H1 (cell line): ENCODE measurements at regions not wholly inside any gene's neighbourhood (a gene's known extent, or its start where the extent isn't known, plus 50 kb on each side); places are given as distances from the start of the nearest gene placed in this dataset.

Source experiments
- CTCF ChIA-PET: fragments of 300-600 bp; sonication (Branson Sonifier 250); formaldehyde crosslinking; loops from one replicate; lab custom pipeline; 2021; ENCODE audit not compliant: partially characterized antibody; lab: Charles Lee
- POLR2A ChIA-PET: fragments of 300-600 bp; sonication (Branson Sonifier 250); formaldehyde crosslinking; loops from one replicate; lab custom pipeline; 2021; ENCODE audit warnings: inconsistent platforms; ENCODE audit not compliant: partially characterized antibody; lab: Charles Lee
- DNase-seq, 2 experiments: peaks; one replicate each; pipeline versions ENCODE4 v3.0.0 to v3.0.0-alpha.2; 2010 to 2022; ENCODE audit warnings: low spot score in 2 of 2, low read depth in 1 of 2, mixed read lengths in 1 of 2
- FAIRE-seq: peaks from 2 replicates; lab custom pipeline; 2011; peaks lifted over from hg19 to GRCh38; lab: Jason Lieb, UNC
- H2AFZ ChIP-seq: 2 replicates; pipeline ENCODE4 v1.8.1; 2012; ENCODE audit warnings: low read length, inconsistent platforms
- H2AK5ac ChIP-seq: 2 replicates; pipeline ENCODE4 v1.6.1; 2013; ENCODE audit warnings: low read depth, low read length
- H2BK120ac ChIP-seq: replicated peaks from 2 replicates; pipeline ENCODE3; 2013; ENCODE audit warnings: low read depth, low read length, inconsistent platforms
- H2BK12ac ChIP-seq: 2 replicates; pipeline ENCODE4 v1.6.1; 2013; ENCODE audit warnings: low read depth, low read length
- H2BK15ac ChIP-seq: 2 replicates; pipeline ENCODE4 v1.6.1; 2013; ENCODE audit warnings: low read length
- H2BK20ac ChIP-seq: 2 replicates; pipeline ENCODE4 v1.6.1; 2013; ENCODE audit warnings: low read length
- H2BK5ac ChIP-seq: 2 replicates; pipeline ENCODE4 v1.6.1; 2013; ENCODE audit warnings: low read depth, low read length
- H3K14ac ChIP-seq: 2 replicates; pipeline ENCODE4 v1.6.1; 2013; ENCODE audit warnings: inconsistent platforms; ENCODE audit not compliant: insufficient read length
- H3K18ac ChIP-seq: 2 replicates; pipeline ENCODE4 v1.6.1; 2013; ENCODE audit warnings: low read length; ENCODE audit errors: extremely low read depth
- H3K23ac ChIP-seq: 2 replicates; pipeline ENCODE4 v1.6.1; 2013; ENCODE audit warnings: inconsistent platforms; ENCODE audit not compliant: insufficient read length
- H3K23me2 ChIP-seq: 2 replicates; pipeline ENCODE4 v1.6.1; 2013; ENCODE audit warnings: low read depth, low read length
- H3K27ac ChIP-seq: 2 replicates; pipeline ENCODE4 v1.6.1; 2011; ENCODE audit warnings: low read depth, low read length, inconsistent platforms
- H3K27me3 ChIP-seq, 4 experiments: replicated peaks in 1 of 4; 1 replicate in 1 of 4; 2 replicates in 3 of 4; pipeline versions ENCODE4 v1.6.1 to v1.8.1; 2011 to 2013; ENCODE audit warnings: low read length in 3 of 4, mild to moderate bottlenecking in 3 of 4, inconsistent platforms in 2 of 4, mixed read lengths in 2 of 4, moderate library complexity in 1 of 4; ENCODE audit not compliant: control insufficient read depth in 3 of 4, insufficient read depth in 3 of 4; ENCODE audit errors: extremely low read depth in 1 of 4
- H3K36me3 ChIP-seq, 4 experiments: 2 replicates each; pipeline versions ENCODE4 v1.6.1 to v1.8.1; 2011 to 2013; ENCODE audit warnings: mild to moderate bottlenecking in 4 of 4, low read length in 3 of 4, moderate library complexity in 2 of 4, control low read depth in 1 of 4, inconsistent platforms in 1 of 4; ENCODE audit not compliant: insufficient read depth in 4 of 4, control insufficient read depth in 2 of 4
- H3K4ac ChIP-seq: replicated peaks from 2 replicates; pipeline ENCODE3; 2013; ENCODE audit warnings: low read length, low read depth, mixed read lengths, inconsistent platforms; ENCODE audit not compliant: insufficient read length
- H3K4me1 ChIP-seq, 4 experiments: replicated peaks in 1 of 4; 1 replicate in 1 of 4; 2 replicates in 3 of 4; pipeline versions ENCODE4 v1.6.1 to v1.8.1; 2011 to 2013; ENCODE audit warnings: low read length in 3 of 4, inconsistent platforms in 2 of 4, mixed read lengths in 1 of 4; ENCODE audit not compliant: insufficient read depth in 4 of 4, control insufficient read depth in 3 of 4
- H3K4me2 ChIP-seq, 2 experiments: 2 replicates each; pipeline versions ENCODE4 v1.6.1 to v1.8.1; 2011 to 2013; ENCODE audit warnings: low read depth in 2 of 2, low read length in 2 of 2, control low read depth in 1 of 2, inconsistent platforms in 1 of 2, mild to moderate bottlenecking in 1 of 2; ENCODE audit not compliant: insufficient read depth in 1 of 2
- H3K4me3 ChIP-seq, 4 experiments: fragments of 200-600, 300-600 bp in 1 of 4; sonication (generic), shearing (Covaris generic), sonication (Bioruptor Twin) in 1 of 4; 2 replicates each; pipeline versions ENCODE4 v1.5.1 to v1.8.1; 2011 to 2016; ENCODE audit warnings: low read length in 4 of 4, low read depth in 3 of 4, control low read depth in 2 of 4, inconsistent platforms in 2 of 4, mild to moderate bottlenecking in 2 of 4, mixed read lengths in 1 of 4, moderate library complexity in 1 of 4; ENCODE audit not compliant: insufficient read depth in 2 of 4; ENCODE audit errors: extremely low read depth in 1 of 4
- H3K56ac ChIP-seq: replicated peaks from 2 replicates; pipeline ENCODE3; 2013; ENCODE audit warnings: low read depth, mild to moderate bottlenecking, mixed read lengths, low read length, inconsistent platforms; ENCODE audit not compliant: insufficient read length
- H3K79me1 ChIP-seq: 2 replicates; pipeline ENCODE4 v1.6.1; 2013; ENCODE audit warnings: low read depth, low read length, control low read depth
- H3K79me2 ChIP-seq, 2 experiments: 2 replicates each; pipeline versions ENCODE4 v1.6.1 to v1.8.1; 2012 to 2013; ENCODE audit warnings: low read length in 2 of 2, mild to moderate bottlenecking in 2 of 2, inconsistent platforms in 1 of 2; ENCODE audit not compliant: insufficient read depth in 2 of 2, control insufficient read depth in 1 of 2
- H3K9ac ChIP-seq, 4 experiments: replicated peaks in 1 of 4; 1 replicate in 1 of 4; 2 replicates in 3 of 4; pipeline versions ENCODE4 v1.6.1 to v1.8.1; 2011 to 2013; ENCODE audit warnings: low read depth in 3 of 4, low read length in 3 of 4, control low read depth in 2 of 4, mild to moderate bottlenecking in 2 of 4, moderate library complexity in 2 of 4, inconsistent platforms in 1 of 4; ENCODE audit errors: extremely low read depth in 1 of 4
- H3K9me3 ChIP-seq, 2 experiments: 2 replicates each; pipeline versions ENCODE4 v1.6.1 to v1.8.1; 2012 to 2013; ENCODE audit warnings: mild to moderate bottlenecking in 2 of 2, moderate library complexity in 2 of 2, control low read depth in 1 of 2, inconsistent platforms in 1 of 2, low read depth in 1 of 2, low read length in 1 of 2, mixed read lengths in 1 of 2; ENCODE audit not compliant: insufficient read depth in 2 of 2
- H4K20me1 ChIP-seq, 2 experiments: replicated peaks in 1 of 2; 2 replicates each; pipeline versions ENCODE3 to v1.8.1; 2011 to 2013; ENCODE audit warnings: inconsistent platforms in 2 of 2, low read length in 2 of 2, mild to moderate bottlenecking in 1 of 2; ENCODE audit not compliant: insufficient read depth in 2 of 2, control insufficient read depth in 1 of 2
- H4K5ac ChIP-seq: 2 replicates; pipeline ENCODE4 v1.6.1; 2013; ENCODE audit warnings: low read length, low read depth, mixed read lengths, inconsistent platforms; ENCODE audit not compliant: insufficient read length
- H4K8ac ChIP-seq: 2 replicates; pipeline ENCODE4 v1.8.0; 2013; ENCODE audit warnings: mild to moderate bottlenecking, moderate library complexity, low read length, inconsistent platforms; ENCODE audit not compliant: insufficient read depth; ENCODE audit errors: extremely low read depth
- H4K91ac ChIP-seq: replicated peaks from 2 replicates; pipeline ENCODE3; 2013; ENCODE audit warnings: low read length, mixed read lengths, inconsistent platforms; ENCODE audit not compliant: insufficient read length
- ATF3 ChIP-seq: IDR thresholded peaks from 2 replicates; pipeline ENCODE4 v1.6.1; 2011; ENCODE audit warnings: low read depth, mild to moderate bottlenecking, low read length; ENCODE audit not compliant: insufficient read depth
- WGBS, 2 experiments: shearing (Covaris generic) in 1 of 2; methylation state at CpG; one replicate each; pipeline versions ENCODE4 v1.1.6 to v1.1.7; 2013 to 2015; ENCODE audit warnings: low lambda C conversion rate in 2 of 2, mixed read lengths in 2 of 2, inconsistent platforms in 1 of 2, low coverage in 1 of 2, missing lambda C conversion rate in 1 of 2; ENCODE audit not compliant: insufficient replicate concordance in 2 of 2, insufficient coverage in 1 of 2, insufficient read length in 1 of 2; ENCODE audit errors: extremely low coverage in 1 of 2, missing lambda C conversion rate in 1 of 2; 5-methylcytosine and 5-hydroxymethylcytosine counted together

- FAIRE-seq (no peak), DNase-seq (no peak)
- H4K20me1 ChIP-seq, result no peaks in the 10 kb centered on the region
- no peaks in the 10 kb centered on the region for H3K9me3 ChIP-seq
- H3K4me2 ChIP-seq, result peak overlapping the region in 1 of 2 experiments; percentile 2; a peak in 1 of 4 replicates
- no peak overlapping the region for H4K5ac ChIP-seq
- peak overlapping the region; percentile 15; the same call in 1 of the 2 replicates for H3K18ac ChIP-seq
- CTCF ChIA-PET, result interaction anchor here (1.1 to 2.2 kb wide), 6 partner anchors 10 to 173 kb away, joined by 3 to 8 read pairs (median 3); no protein-coding TSS in a partner anchor
- peak overlapping the region; percentile 69; the same call in 1 of the 2 replicates for H2BK5ac ChIP-seq
- no peak overlapping the region for H4K8ac ChIP-seq
- POLR2A ChIA-PET, result no interaction called here
- H3K36me3 ChIP-seq, result no peaks in the 10 kb centered on the region
- no peak overlapping the region for H3K56ac ChIP-seq
- no peak overlapping the region for H2AK5ac ChIP-seq
- H3K14ac ChIP-seq, result no peak overlapping the region
- no peak overlapping the region for H2BK12ac ChIP-seq
- H2BK20ac ChIP-seq, result no peak overlapping the region
- no peak overlapping the region for H4K91ac ChIP-seq
- peaks cover 3 to 20% (median 17%) of the 10 kb centered on the region in 4 experiments for H3K4me1 ChIP-seq
- TF ChIP-seq ATF3, result no peak
- TF ChIP-seq, all 59 proteins: peak for 0
- peak overlapping the region; percentile 43; the same call in 1 of the 2 replicates for H2AFZ ChIP-seq
- no peaks in the 10 kb centered on the region for H3K23me2 ChIP-seq
- H2BK15ac ChIP-seq, result no peak overlapping the region
- no peak overlapping the region for H3K27ac ChIP-seq
- no peak overlapping the region for H3K9ac ChIP-seq
- no peaks in the 10 kb centered on the region for H3K79me2 ChIP-seq
- no peak overlapping the region for H2BK120ac ChIP-seq
- 23% methylated on average over 3 of the region's 3 CpGs; no CpG with 5 or more reads in 1 of the 2 experiments for WGBS, 2 experiments
- no peak overlapping the region for H3K23ac ChIP-seq
- no peaks in the 10 kb centered on the region for H3K27me3 ChIP-seq
- no peak overlapping the region for H3K4ac ChIP-seq
- no peak overlapping the region for H3K4me3 ChIP-seq
- no peaks in the 10 kb centered on the region for H3K79me1 ChIP-seq
These were observed 296.9 kb downstream of the HIVEP2 start for GRCh38 chr6:142648036-142648451.
